OCI-LY7 (cell line): ENCODE measurements at regions not wholly inside any gene's neighbourhood (a gene's known extent, or its start where the extent isn't known, plus 50 kb on each side); places are given as distances from the start of the nearest gene placed in this dataset.

ENCODE experiments used
- BruUV-seq: library from RNA; stranded (reverse); fragments of 400-500 nt; replicated peaks from 2 replicates; lab custom pipeline; 2021; lab: Mats Ljungman, UMichigan
- CTCF ChIA-PET: fragments of 300-600 bp; sonication (Branson Sonifier 250); formaldehyde crosslinking; loops from one replicate; lab custom pipeline; 2022; ENCODE audit warnings: antibody characterized with exemption; ENCODE audit not compliant: unreplicated experiment; lab: Charles Lee
- POLR2A ChIA-PET: fragments of 300-600 bp; sonication (Branson Sonifier 250); formaldehyde crosslinking; loops from one replicate; lab custom pipeline; 2022; ENCODE audit warnings: antibody characterized with exemption; lab: Charles Lee
- DNase-seq: peaks from one replicate; pipeline ENCODE4 v3.0.0-alpha.2; 2015; ENCODE audit warnings: low spot score
- H2AFZ ChIP-seq: fragments of 200-600 bp; sonication (generic), shearing (Covaris generic); 2 replicates; pipeline ENCODE4 v1.6.1; 2014; ENCODE audit warnings: mild to moderate bottlenecking, antibody characterized with exemption, low read length, moderate library complexity
- H3K27ac ChIP-seq: fragments of 200-600 bp; sonication (generic); 2 replicates; pipeline ENCODE4 v1.5.1; 2014; ENCODE audit warnings: mixed run types, low read depth, mild to moderate bottlenecking, moderate library complexity, low read length, inconsistent platforms; ENCODE audit not compliant: poor library complexity, severe bottlenecking
- H3K36me3 ChIP-seq: fragments of 200-600 bp; sonication (generic); 2 replicates; pipeline ENCODE4 v1.6.1; 2014; ENCODE audit warnings: mild to moderate bottlenecking, antibody characterized with exemption, low read length, moderate library complexity, mixed read lengths; ENCODE audit not compliant: insufficient read depth
- H3K4me1 ChIP-seq: fragments of 200-600 bp; sonication (generic); 2 replicates; pipeline ENCODE4 v1.5.1; 2014; ENCODE audit warnings: mild to moderate bottlenecking, low read length; ENCODE audit not compliant: insufficient read depth, poor library complexity, severe bottlenecking
- H3K4me2 ChIP-seq: fragments of 200-600 bp; sonication (generic); 2 replicates; pipeline ENCODE4 v1.6.1; 2014; ENCODE audit warnings: mild to moderate bottlenecking, low read length
- H3K4me3 ChIP-seq: fragments of 200-600 bp; sonication (generic); 2 replicates; pipeline ENCODE4 v1.5.1; 2014; ENCODE audit warnings: mild to moderate bottlenecking, low read depth, low read length; ENCODE audit not compliant: poor library complexity, severe bottlenecking
- H3K79me2 ChIP-seq: fragments of 200-600 bp; sonication (generic); 2 replicates; pipeline ENCODE4 v1.6.1; 2016; ENCODE audit warnings: low read depth, mild to moderate bottlenecking, low read length, moderate library complexity, mixed read lengths; ENCODE audit not compliant: insufficient read depth
- H3K9me2 ChIP-seq: fragments of 200-600 bp; sonication (generic); 2 replicates; pipeline ENCODE4 v1.6.1; 2016; ENCODE audit warnings: mild to moderate bottlenecking, low read length, mixed read lengths; ENCODE audit not compliant: insufficient read depth
- H3K9me3 ChIP-seq: fragments of 200-600 bp; sonication (generic); 2 replicates; pipeline ENCODE4 v1.6.1; 2014; ENCODE audit warnings: mild to moderate bottlenecking, mixed run types, low read length, mixed read lengths
- H4K20me1 ChIP-seq: fragments of 200-600 bp; sonication (generic); 2 replicates; pipeline ENCODE4 v1.6.1; 2014; ENCODE audit warnings: mild to moderate bottlenecking, antibody characterized with exemption, low read length, moderate library complexity, mixed read lengths; ENCODE audit not compliant: insufficient read depth
- EZH2phosphoT487 ChIP-seq: fragments of 200-600 bp; sonication (generic); IDR thresholded peaks from 2 replicates; pipeline ENCODE4 v1.6.1; 2018; ENCODE audit warnings: low read depth, borderline replicate concordance, mild to moderate bottlenecking, mixed run types, antibody characterized with exemption, low read length, moderate library complexity, mixed read lengths
- intact Hi-C: fragments of 100-400 bp; cut with micrococcal nuclease; formaldehyde crosslinking; loops from one replicate; pipeline ENCODE4 v1.10.0; 2022; ENCODE audit not compliant: unreplicated experiment
- TF ChIP-seq, protein P1 (sequence below): fragments of 200-600 bp; sonication (generic); conservative IDR thresholded peaks from 2 replicates; pipeline ENCODE4 v1.5.1; 2014; ENCODE audit warnings: mild to moderate bottlenecking, antibody characterized with exemption, low read length, moderate library complexity, mixed read lengths

GRCh38 chr2:19630921-19631320 is 270.9 kb downstream of the TTC32 start:
- POLR2A ChIA-PET = interaction anchor here (0.7 kb wide), 1 partner anchor 1259 kb away, joined by 4 read pairs; no protein-coding TSS in a partner anchor
- H3K9me2 ChIP-seq = no peaks in the 10 kb centered on the region
- no peaks in the 10 kb centered on the region for H3K36me3 ChIP-seq
- no peak overlapping the region for H3K27ac ChIP-seq
- CTCF ChIA-PET = no interaction called here
- H3K4me3 ChIP-seq = no peak overlapping the region
- TF ChIP-seq, protein P1, sequence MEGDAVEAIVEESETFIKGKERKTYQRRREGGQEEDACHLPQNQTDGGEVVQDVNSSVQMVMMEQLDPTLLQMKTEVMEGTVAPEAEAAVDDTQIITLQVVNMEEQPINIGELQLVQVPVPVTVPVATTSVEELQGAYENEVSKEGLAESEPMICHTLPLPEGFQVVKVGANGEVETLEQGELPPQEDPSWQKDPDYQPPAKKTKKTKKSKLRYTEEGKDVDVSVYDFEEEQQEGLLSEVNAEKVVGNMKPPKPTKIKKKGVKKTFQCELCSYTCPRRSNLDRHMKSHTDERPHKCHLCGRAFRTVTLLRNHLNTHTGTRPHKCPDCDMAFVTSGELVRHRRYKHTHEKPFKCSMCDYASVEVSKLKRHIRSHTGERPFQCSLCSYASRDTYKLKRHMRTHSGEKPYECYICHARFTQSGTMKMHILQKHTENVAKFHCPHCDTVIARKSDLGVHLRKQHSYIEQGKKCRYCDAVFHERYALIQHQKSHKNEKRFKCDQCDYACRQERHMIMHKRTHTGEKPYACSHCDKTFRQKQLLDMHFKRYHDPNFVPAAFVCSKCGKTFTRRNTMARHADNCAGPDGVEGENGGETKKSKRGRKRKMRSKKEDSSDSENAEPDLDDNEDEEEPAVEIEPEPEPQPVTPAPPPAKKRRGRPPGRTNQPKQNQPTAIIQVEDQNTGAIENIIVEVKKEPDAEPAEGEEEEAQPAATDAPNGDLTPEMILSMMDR = no peak
- no peak for TF ChIP-seq EZH2phosphoT487
- intact Hi-C loops = no loop called here
- no peak overlapping the region for H2AFZ ChIP-seq
- BruUV-seq = no TSS peak
- H3K79me2 ChIP-seq = no peaks in the 10 kb centered on the region
- H3K9me3 ChIP-seq = no peaks in the 10 kb centered on the region
- DNase-seq = no peak
- no peak overlapping the region for H3K4me2 ChIP-seq
- no peaks in the 10 kb centered on the region for H3K4me1 ChIP-seq
- H4K20me1 ChIP-seq = no peaks in the 10 kb centered on the region

GRCh38 chr2:19627359-19627758 is 268.9 kb upstream of the OSR1 start:
- no peak overlapping the region for H3K27ac ChIP-seq
- no peaks in the 10 kb centered on the region for H3K9me2 ChIP-seq
- TF ChIP-seq, protein P1 = no peak
- no peak for TF ChIP-seq EZH2phosphoT487
- no peaks in the 10 kb centered on the region for H3K36me3 ChIP-seq
- H3K4me1 ChIP-seq = no peaks in the 10 kb centered on the region
- CTCF ChIA-PET = no interaction called here
- H3K4me2 ChIP-seq = no peak overlapping the region
- H3K4me3 ChIP-seq = no peak overlapping the region
- DNase-seq = no peak
- intact Hi-C loops = no loop called here
- POLR2A ChIA-PET = interaction anchor here (0.6 to 1.2 kb wide), 3 partner anchors 33 to 539 kb away, joined by 3 read pairs; no protein-coding TSS in a partner anchor
- no TSS peak for BruUV-seq
- no peaks in the 10 kb centered on the region for H4K20me1 ChIP-seq
- H3K79me2 ChIP-seq = no peaks in the 10 kb centered on the region
- no peaks in the 10 kb centered on the region for H3K9me3 ChIP-seq
- no peak overlapping the region for H2AFZ ChIP-seq

DNA sequence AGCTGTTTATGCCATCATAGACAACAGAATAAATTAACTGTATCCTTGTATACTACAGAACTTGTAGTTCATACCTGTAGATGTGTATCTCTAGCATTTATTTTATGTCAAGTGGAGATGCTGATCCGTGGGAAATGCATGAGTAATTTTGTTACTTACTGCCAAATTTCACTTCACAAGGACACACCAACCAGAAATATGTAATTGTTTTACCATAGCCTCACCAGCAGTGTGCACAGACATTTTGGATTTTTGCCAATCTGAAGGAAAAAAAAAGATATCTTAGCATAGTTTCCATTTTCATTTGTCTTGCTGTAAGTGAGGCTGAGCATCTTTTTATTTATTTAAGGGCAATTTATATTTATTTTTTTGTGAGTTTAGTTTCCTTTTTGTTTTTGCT is 265.1 kb upstream of the OSR1 start:
- Histone ChIP-seq H3K27ac (no peak overlapping the region), H3K36me3 (no peaks in the 10 kb centered on the region), H2AFZ (no peak overlapping the region), H4K20me1 (no peaks in the 10 kb centered on the region), H3K9me2 (no peaks in the 10 kb centered on the region), H3K4me1 (no peaks in the 10 kb centered on the region), H3K9me3 (no peaks in the 10 kb centered on the region), H3K4me3 (no peak overlapping the region), H3K4me2 (no peak overlapping the region), H3K79me2 (no peaks in the 10 kb centered on the region)
- BruUV-seq = no TSS peak
- intact Hi-C loops = no loop called here
- no peak for TF ChIP-seq EZH2phosphoT487
- TF ChIP-seq, protein P1 = no peak
- DNase-seq = no peak
- ChIA-PET CTCF (no interaction called here), POLR2A (no interaction called here)
